ENCODE measurements at regions not wholly inside any gene's neighbourhood (a gene's known extent, or its start where the extent isn't known, plus 50 kb on each side); places are given as distances from the start of the nearest gene placed in this dataset.

DNA sequence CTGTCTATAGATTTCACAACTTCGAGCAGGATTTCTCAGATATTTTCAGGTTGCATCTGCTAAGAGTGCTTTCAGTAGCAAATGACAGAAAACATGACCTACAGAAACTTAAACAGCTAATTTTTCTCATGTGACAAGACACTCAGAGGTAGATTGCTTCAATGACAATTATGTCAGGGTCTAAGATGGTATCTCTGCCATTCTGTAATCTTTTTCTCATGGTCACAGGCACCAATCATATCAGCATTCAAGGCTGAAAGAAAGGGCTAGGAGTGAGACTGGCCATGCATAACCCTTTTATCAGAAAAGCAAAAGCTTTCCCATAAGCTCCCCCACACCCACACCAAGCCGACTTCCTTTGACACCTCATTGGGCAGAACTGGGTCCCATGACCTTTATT is 450.5 kb upstream of the FAR2 start:
- TF ChIP-seq, protein P1, sequence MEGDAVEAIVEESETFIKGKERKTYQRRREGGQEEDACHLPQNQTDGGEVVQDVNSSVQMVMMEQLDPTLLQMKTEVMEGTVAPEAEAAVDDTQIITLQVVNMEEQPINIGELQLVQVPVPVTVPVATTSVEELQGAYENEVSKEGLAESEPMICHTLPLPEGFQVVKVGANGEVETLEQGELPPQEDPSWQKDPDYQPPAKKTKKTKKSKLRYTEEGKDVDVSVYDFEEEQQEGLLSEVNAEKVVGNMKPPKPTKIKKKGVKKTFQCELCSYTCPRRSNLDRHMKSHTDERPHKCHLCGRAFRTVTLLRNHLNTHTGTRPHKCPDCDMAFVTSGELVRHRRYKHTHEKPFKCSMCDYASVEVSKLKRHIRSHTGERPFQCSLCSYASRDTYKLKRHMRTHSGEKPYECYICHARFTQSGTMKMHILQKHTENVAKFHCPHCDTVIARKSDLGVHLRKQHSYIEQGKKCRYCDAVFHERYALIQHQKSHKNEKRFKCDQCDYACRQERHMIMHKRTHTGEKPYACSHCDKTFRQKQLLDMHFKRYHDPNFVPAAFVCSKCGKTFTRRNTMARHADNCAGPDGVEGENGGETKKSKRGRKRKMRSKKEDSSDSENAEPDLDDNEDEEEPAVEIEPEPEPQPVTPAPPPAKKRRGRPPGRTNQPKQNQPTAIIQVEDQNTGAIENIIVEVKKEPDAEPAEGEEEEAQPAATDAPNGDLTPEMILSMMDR (conservative IDR thresholded peaks at IDR 0.05; ENCODE audit: low read depth, low read length): no peak
- TF ChIP-seq EZH2 (IDR thresholded peaks at IDR 0.05; ENCODE audit: low read length, unreplicated experiment) (no peak), EZH2phosphoT487 (IDR thresholded peaks at IDR 0.05; ENCODE audit: borderline replicate concordance, low read length) (no peak)

All from PC-3 (cell line).